HK-2 (cell line): ENCODE measurements at regions not wholly inside any gene's neighbourhood (a gene's known extent, or its start where the extent isn't known, plus 50 kb on each side); places are given as distances from the start of the nearest gene placed in this dataset.
A peak's percentile ranks its signal among the peaks of the same experiment; 100 is the strongest.

Experiments used
- DNase-seq: peaks from one replicate; pipeline ENCODE4 v3.0.0-alpha.2; 2018; ENCODE audit not compliant: unreplicated experiment

DNA sequence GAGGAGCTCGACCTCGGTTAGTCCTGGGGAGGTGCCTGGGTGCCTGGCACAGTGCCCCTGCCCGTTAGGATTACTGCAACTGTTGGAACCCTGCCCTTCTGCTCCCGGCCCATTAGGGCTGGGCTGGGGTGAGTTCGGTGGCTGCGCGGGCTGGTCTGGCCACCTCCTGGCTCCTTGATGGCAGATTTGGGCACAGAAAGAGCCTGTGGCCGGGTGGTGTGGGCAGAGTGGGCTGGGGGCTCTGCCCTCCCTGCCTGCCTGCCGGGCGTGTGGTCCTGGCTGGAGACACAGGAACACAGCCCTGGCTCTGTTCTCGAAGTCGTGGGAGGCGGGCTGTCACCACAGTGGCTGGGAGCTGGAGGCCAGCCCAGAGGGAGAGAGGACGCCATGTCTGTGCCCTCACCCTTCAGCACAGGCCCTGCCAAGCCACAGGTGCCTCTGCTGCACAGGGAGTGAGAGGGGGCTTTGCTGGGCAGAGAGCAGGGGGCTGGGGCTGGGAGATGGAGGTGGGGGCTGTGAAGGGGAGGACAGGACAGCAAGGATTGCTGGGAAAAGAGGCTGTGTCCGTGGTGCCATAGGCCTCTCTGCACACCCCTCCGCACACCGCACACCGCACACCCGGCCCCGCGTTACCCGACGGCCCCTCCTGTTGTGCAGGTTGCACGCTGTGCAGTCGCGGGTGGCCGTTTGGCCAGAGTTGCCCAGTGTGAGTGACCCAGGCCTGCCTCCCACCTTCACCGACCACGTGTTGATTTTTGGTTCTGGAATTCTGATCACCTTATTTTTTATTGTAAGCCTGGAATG, 236.6 kb upstream of the GSE1 start:
- DNase-seq, result no peak

DNA sequence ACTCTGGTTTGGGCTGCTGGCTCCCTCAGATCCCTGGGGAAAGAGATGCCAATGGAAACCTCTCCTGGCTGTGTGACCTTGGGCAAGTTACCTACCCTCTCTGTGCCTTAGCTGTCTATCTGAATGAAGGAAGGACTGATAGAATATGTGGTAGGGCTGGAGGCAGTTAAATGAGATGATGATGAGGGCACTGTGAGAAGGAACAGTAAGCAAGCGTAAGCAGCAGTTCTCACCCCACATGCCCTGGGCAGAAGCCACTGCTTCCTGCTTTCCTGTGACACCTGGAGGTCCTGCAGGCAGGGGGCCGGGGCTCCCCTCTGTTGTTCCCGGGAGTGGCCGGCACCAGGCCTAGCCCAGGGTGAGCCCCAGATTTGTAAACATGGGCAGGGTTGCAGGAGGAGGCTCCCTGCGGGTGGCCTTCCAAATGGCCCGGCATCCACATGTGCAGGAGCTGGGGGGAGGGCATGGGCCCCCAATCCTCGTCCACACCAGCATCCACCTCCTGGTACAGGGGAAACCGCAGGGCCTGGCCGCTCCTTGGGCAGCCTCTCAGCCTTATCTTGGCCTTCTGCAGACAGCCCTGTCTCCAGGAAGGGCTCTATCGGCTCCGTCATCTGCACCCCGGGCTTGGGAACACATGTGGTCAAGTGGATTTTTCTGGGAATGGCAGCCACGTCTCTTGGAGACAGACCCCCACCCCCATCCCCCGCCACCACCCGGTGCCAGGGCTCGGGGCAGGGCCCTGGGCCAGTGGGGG, 235.6 kb upstream of the GSE1 start:
- no peak for DNase-seq

DNA sequence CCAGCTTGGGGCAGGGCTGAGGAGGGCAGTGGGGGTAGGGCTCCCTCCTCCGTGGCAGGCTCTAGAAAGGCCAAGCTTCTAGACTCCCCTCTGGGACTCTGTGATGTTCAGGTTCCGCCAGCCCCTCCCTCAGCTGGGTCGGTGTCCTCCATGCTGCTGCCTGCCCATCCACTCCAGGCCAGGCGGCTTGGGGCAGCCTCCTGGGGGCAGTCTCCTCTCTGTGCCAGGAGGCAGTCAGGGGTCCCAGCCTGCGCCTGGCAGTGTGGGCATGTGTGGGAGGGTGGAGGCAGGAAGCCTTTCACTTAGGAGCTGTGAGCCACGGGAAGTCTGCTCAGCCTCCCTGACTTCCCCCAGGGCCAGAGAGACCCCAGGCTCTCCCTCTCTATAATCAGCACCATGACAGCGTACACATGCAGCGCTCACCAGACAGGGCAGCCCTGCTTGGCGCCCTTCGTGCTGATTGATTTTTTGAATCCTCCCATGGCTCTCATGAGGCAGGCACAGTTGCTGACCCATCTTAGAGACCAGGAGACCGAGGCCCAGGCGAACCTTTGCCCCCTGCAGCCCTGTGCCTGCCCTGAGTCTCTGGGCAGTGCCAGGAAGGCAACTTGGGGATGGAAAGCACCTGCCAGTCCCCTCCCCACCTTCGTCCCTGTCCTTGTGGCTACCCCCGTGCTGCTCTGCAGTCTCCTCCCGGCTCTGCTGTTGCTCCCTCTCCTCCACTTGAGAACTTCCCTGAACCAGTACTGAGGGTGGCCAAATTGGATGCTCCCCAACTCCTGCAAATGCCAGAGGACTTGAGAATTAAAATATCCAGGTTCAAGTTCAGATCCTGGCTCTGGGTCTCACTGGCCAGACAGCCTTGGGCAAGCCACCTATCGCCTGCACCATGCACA, 234.7 kb upstream of the GSE1 start:
- no peak for DNase-seq

DNA sequence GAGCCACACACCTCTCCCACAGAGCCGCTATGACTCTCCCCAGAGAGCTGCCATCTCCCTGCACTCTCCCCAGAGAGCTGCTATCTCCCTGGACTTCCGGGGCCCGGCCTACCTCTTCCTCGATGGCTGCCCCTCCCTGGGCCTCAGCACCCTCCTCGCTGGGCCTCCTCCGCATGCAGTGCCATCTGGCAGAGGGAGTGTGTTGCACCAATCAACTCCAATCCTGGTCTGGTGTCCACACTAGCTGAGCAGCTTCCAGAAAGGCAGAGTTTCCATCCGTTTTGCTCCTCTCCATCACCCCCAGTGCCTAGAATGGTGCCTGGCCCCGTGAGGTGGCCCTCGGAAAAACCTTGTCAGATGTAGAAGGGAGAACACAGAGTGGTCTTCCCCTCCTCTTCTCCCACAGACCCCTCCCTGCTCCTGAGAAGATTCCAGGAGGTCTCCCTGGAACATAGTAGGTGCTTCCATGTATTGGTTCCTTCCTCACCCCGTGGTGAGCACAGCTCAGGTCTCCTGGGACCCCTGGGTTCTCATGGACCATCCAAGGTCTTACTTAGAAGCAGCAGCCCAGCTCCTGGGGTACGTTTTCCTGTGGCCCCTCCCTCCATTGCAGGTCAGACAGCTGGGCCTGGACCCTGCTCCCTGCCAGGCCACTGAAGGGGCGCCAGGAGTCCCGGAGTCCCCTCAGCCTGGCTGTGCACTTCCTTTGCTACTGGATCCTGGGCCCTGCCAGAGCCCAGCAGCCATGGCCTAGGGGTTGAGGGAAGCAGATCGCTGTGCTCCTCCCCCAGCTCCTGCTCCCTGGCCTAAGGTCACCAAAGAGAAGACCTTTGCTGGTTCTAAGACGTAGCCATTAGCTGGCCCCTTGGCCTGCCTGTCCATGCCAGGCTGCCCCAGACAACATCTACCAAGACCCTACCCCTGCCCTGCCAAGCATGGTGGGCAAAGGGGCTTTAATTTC, 233.8 kb upstream of the GSE1 start:
- no peak for DNase-seq

DNA sequence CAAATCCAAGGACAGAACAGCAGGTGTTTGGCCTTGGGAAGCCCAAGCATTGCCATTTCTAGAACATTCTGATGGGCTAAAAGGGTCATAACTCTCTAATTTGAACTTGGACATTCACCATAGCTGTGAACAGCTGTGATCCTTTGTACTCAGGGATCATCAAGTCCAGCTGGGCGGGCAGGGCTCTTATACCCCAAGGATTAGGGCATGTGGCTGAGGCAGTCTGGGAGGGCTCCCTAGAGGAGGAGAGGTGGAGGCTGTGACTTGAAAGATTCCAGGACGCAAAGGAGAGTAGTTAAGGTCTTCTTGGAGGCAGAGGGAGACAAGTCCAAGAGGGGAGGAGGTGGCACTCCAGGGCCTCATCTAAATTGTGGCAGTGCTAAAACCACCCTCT, 233.1 kb upstream of the GSE1 start:
- no peak for DNase-seq

DNA sequence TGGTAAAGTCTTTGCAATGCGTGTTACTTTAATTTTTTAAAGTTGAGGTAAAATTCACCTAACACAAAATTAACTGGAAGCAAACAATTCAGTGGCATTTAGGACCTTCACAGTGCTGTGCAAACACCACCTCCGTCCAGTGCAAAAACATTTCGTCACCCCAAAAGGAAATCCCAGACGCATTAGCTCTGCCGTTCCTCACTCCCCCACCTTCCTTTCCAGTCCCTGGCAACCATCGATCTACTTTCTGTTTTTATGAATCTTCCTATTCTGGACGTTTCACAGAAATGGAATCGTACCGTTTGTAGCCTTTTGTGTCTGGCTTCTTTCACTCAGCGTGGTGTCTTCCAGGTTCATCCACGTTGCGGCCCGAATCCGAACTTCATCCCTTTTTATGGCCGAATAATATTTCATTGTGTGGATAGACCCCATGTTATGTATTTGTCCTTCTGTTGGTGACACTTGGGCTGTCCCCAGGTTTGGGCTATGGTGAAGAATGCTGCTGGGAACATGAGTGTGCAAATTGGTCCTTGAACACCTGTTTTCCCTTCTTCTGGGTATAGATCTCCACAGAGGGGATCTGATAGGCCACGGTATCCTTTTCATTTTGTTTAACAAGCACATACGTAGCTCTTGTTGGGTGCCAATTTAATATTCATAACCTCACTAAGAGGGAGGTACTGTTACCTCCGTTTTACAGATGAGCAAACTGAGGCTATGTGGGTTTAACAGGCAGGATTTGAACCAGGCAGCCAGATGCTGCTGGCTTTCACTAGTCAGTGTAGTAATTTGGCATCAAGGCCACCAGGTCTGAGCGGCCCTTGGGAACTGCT, 232.0 kb upstream of the GSE1 start:
- no peak for DNase-seq

DNA sequence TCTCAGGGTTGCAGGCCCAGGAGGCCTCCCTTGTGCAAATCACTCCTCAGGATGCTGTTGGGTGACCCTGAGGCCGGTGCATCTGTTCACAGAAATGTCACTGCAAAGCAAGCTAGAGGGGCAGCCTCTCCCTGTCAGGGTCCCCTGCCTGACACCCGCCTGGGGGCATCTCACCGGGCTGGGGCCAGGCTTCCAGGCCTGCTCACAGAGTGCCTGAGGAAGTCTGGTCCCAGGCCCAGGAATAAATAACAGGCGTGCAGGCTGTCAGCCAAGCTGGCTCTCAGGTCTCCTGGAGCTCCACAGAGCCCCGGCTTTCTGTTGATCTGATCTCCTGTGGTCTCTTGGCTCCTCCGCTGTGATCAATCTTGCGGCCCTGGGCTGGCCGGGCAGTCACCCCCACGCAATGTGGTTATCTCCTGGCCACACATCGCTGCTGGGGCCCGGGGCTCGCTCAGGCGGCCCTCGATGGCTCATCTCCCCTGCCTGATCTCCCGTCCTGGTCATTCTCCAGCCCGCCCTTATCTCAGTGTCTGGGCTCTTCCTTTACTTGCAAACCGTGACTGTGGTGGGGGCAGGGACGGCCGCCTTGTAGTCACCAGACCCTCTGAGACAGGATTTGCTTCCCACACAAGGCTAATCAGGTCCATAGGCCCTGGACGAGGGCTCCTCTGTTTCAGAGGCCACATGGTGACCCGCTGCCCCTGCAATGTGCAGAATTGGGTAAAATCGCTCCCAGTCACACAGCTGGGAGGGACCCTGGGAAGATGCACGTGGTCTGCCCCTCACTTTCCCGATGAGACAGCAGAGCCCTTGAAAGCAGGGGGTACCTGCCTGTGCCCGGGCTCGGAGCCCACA, 231.2 kb upstream of the GSE1 start:
- DNase-seq, result peak; percentile 46

DNA sequence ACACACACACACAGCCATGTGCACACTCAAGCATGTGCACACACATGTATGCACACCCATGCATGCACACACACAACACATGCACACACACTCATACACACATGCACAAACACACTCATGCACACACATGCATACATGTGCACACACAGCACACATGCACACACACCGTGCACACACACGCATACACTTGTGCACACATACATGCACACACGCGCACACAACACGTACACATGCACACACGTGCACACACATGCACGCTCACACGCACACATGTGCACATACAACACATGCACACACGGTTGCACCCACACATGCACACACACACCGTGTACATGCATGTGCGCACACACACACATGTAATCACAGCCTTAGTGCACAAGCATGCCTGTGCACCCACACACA, 230.4 kb upstream of the GSE1 start:
- no peak for DNase-seq

DNA sequence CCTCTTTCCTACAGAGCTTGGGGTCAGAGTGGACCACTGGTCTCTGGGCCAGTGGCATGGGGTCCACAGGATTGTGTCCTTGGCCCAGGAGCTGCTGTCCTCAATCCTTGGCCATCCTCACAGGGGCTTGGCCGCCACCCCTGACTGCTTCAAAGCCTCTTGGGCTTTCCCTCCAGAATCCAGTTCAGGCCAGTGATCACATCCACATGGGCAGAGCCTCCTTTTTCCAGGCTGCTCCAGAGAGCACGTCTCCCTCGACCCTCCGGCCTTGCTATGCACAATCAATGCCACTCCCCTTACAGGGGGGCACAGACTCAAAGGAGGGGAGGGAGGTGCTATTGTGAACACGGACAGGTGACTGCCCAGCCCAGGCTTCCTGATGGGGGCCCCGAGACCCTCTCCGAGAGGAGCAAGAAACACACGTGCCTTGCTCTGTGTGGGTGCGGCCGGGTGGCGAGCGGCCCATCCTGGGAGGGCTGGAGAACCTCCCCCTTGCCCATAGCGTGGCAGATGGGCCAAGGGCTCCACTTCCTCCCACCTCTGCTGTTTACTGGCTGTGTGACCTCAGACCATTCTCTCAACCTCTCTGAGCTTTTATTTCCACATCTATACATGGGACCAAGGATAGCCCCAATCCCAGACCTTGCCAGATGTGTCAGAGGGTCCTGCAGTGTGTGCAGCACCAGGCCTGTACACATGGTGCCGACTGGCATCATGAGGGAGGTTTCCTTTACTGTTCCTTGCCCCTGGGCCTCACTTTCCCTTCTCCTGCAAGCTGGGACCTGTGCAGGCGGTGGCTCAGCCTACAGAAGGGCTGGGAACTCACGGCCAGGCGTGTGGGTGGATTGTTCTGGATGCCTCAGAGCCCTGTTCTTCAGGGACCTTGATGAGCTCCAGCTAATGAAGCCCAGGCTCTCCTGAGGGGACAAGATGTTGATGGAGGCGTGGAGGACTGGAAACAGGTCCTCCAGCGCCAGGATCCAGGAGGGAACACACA, 229.0 kb upstream of the GSE1 start:
- DNase-seq, result no peak

DNA sequence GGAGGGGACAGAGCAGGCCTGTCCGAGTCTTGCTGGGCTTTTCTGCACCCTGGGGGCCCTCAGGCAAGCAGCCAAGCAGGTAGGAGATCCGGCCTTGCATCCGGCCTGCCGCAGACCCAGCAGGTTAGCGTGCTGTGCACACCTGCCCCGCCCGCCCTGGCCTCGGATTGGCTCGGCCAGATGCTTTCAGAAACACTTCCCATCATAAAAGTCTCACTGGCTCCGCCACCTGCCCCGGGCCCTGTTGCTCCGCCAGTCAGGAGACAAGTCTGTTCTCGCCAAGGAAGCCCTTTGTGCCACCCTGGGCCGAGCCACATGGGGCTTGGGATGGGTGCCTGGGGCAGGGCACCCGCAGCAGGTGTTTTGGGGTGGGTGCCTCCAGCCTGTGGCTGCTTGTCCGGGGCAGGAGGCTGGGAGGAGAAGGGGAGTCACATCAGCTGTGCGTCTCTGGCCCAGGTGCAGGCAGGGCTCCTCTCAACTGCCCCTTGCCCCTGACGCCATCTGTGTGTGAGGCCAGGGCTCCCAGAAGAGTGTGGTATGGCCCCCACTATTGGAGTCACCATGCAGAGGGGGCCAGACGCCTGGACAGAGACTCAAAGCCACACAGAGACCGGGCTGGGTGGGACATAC, 228.2 kb upstream of the GSE1 start:
- DNase-seq, result no peak

DNA sequence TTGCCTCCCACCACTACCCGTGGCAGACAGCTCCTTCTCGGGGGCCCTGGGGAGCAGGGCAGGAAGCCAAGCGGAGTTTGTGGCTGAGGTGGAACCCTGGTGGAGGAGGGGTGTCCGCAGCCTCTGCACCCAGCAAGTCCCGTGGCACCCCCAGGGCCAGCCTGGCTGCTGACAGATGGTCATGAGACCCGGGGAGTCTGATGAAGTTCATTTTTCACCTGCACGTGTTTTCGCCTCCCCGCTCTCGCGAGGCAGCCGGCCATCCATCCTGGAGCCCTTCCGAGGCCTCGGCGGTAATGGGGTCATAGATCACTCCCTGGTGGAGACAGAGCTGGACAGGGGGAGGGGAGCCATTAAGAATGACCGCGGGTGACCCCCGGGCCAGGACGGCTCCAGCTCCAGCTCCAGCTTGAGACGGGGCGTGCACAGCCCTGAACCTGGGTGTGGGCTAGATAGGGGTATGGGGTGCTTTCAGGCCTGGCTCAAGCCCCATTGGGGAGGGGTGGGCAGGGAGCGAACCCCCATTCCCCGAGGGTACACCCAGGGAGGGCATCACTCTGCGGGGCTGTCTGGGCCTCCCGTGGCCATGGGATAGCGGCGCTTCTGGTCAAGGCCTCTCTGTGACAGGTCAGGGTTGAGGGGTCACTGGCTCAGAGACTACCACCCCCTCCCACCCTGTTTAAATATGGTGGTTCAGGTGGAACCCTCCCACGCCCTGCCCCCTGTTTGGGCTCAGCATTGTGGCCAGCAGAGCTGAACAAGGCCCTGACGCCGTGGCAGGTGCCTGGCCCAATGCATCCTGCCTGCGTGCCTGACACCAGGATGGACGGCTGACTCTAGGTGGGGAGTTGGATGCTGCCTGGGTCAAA, 227.4 kb upstream of the GSE1 start:
- no peak for DNase-seq

DNA sequence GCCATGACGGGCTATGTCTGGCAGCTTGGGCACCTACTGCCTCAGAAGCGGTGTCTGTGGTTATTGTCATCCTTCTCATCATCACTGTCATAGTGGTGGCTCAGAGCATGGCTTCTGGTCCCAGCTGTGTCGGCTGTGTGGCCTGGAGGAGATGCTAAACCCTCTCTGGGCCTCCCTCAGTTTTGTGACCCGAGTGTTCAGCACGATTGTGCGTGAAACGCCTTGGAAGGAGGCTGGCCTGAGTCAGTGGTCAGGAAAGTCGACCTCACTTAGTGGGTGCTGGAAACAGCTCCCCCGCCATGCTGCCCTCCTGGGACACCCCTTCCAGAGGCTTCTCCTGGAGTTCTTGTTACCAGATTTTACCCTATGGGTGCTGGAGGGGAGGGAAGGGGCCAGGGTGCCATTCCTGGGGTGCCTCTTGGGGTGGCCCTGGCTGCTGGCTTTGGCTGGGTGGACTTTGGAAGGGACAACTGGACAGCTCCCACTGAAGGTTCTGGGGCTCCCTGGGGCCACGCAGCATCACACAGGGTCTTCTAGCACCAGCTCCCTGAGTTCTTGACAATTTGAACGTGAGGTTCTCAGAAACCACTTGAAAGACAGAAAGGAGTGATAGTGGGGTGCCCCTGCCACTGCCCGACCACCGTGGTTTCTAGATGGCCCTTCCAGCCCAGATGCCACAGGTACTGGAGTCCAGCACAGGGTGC, 226.5 kb upstream of the GSE1 start:
- DNase-seq, result no peak

DNA sequence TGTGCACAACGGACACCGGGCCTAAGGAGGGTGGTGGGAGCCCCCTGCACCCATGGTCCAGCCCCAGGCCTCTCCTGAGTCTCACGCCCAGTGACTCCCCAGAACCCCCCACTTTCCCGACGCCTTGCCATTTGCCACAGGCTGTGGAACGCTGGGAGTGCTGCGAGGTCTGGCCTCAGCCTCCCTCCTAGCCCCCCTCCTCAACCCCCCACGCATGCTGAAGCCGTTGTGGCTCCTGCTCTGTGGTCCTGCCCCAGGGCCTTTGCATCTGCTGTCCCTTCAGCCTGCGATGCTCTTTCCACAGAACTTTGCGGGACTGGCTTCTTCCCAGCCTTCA, 226.0 kb upstream of the GSE1 start:
- no peak for DNase-seq

DNA sequence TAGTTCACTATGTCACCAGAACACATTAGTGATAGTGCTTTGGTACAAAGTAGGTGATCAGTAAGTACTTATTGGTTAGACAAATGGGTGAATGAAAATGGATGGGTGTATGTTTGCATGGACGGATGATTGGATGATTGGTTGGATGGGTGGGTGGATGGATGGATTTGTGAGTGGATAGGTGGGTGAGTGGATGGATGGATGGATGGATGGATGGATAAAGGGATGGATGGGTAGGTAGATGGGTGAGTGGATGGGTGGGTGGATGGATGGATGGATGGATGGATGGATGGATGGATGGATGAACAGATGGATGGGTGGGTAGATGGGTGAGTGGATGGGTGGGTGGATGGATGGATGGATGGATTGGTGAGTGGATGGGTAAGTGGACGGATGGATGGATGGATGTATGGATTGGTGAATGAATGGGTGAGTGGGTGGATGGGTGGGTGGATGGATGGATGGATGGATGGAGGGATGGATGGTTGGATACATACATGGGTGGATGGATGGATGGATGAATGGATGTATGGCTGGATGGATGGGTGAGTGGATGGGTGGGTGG, 225.3 kb upstream of the GSE1 start:
- DNase-seq, result no peak

DNA sequence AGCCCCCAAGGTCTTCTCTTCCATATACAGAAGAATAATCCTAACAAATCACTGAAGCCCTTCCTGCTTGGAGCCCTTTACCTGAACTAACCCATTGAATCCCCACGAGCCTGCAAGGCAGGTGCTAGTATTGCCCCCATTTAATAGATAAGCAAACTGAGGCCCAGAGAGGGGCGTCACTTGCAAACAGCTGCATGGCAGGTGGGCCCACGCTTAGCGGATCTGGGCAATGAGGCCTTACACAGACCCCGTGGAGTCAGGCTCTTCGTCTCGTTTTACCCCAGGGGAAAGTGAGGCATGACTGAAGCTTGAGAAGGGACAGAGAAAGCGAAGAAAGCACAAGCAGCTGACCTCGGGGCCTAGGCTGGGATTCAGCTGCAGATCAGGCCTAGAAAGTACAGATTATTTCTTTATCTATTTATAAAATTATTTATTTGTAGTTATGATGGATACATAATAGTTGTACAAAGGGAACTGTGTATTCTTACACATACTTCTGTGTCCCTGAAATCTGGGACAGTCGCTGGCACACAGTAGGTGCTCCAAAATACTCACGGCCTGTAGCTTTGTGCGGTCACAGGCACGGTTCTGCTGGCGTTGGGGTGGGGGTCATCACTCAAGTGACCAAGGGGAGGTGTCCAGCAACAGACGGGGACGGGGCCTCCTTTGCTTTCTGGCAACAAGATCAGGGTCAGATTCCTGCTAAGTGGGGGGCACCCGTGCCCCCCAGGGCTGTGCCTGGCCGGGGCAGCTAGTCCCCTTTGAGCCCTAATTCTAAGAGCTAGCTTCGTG, 223.2 kb upstream of the GSE1 start:
- no peak for DNase-seq
